Pancreas (tissue), 10 donors: ENCODE measurements at regions not wholly inside any gene's neighbourhood (a gene's known extent, or its start where the extent isn't known, plus 50 kb on each side); places are given as distances from the start of the nearest gene placed in this dataset.

Source experiments
- ATAC-seq, 4 donors: fragments of 200-7000 bp; cut with Tn5 transposase; one replicate each; pipeline versions ENCODE4 v1.8.0 to v1.9.1; 2020; ENCODE audit warnings: mild to moderate bottlenecking in 4 of 4, moderate library complexity in 4 of 4
- DNase-seq, 6 donors: peaks; one replicate each; pipeline ENCODE4 v3.0.0-alpha.2; 2020
- FAIRE-seq: peaks from 2 replicates; lab custom pipeline; 2012; peaks lifted over from hg19 to GRCh38; lab: Jason Lieb, UNC
- H3K27ac ChIP-seq, 4 donors: fragments of 200-600 bp; sonication (generic); 1 replicate in 3 of 4; 2 replicates in 1 of 4; pipeline versions ENCODE4 v1.5.0 to v1.8.0; 2020
- H3K27me3 ChIP-seq, 4 donors: fragments of 200-600 bp; one replicate each; pipeline ENCODE4 v1.8.0; 2021
- H3K36me3 ChIP-seq, 3 donors: fragments of 200-600 bp; sonication (generic) in 1 of 3; one replicate each; pipeline versions ENCODE4 v1.5.0 to v1.8.0; 2020 to 2021
- H3K4me1 ChIP-seq, 3 donors: fragments of 200-600 bp; one replicate each; pipeline ENCODE4 v1.8.0; 2021
- H3K4me3 ChIP-seq, 4 donors: fragments of 200-600 bp; sonication (generic) in 2 of 4; one replicate each; pipeline versions ENCODE4 v1.5.0 to v1.8.0; 2020 to 2021
- H3K9me3 ChIP-seq, 4 donors: fragments of 200-600 bp; one replicate each; pipeline ENCODE4 v1.8.0; 2021
- CTCF ChIP-seq, 4 donors: fragments of 200-600 bp; sonication (generic) in 3 of 4; IDR thresholded peaks; one replicate each; pipeline versions ENCODE4 v1.5.0 to v1.8.0; 2021; ENCODE audit warnings: antibody characterized with exemption in 4 of 4
- WGBS, 2 donors: extraction: QIAGEN DNeasy Blood & Tissue Kit; methylation state at CpG; one replicate each; pipeline ENCODE4 v1.1.7; 2013; 5-methylcytosine and 5-hydroxymethylcytosine counted together
- intact Hi-C, 3 donors: fragments of 100-400 bp; cut with DNase I; formaldehyde crosslinking; loops; one replicate each; pipeline versions ENCODE4 v1.11.1 to v1.14.2; 2022
- donor health status: healthy with polysubstance abuse.
- donor health status: DM: no; HTN: no; CAD: no; lungs with moderate emphysema.
- donor health status: DM: no; HTN: no; CAD: no.
- donor health status: control.
- donor health status: control.
- donor health status: Bipolar disorder and iron deficiency.
- donor health status: DM: yes; HTN: yes; CAD: no.
- donor health status: DM: no; HTN: no; CAD: no.
- donor health status: DM: no; HTN: no; CAD: no.
- donor health status: DM: yes; HTN: yes; CAD: no.

- no peak for ATAC-seq
- H3K9me3 ChIP-seq = no peaks in the 10 kb centered on the region
- H3K4me1 ChIP-seq = no peaks in the 10 kb centered on the region
- no peak overlapping the region for H3K27ac ChIP-seq
- H3K36me3 ChIP-seq = no peaks in the 10 kb centered on the region
- TF ChIP-seq CTCF (IDR thresholded peaks at IDR 0.05) = no peak
- H3K4me3 ChIP-seq = no peak overlapping the region
- no peak for FAIRE-seq
- DNase-seq = no peak
- WGBS, 2 donors = 52 to 61% methylated on average over 2 of the region's 2 CpGs
- intact Hi-C loops = no loop called here
- no peaks in the 10 kb centered on the region for H3K27me3 ChIP-seq
Measured at GRCh38 chr2:107380912-107381311, 445.8 kb upstream of the RGPD4 start.

GRCh38 chr2:107383691-107384090, 443.0 kb upstream of the RGPD4 start:
- DNase-seq = no peak
- Histone ChIP-seq H3K4me3 (no peak overlapping the region), H3K27me3 (no peaks in the 10 kb centered on the region), H3K9me3 (no peaks in the 10 kb centered on the region), H3K36me3 (no peaks in the 10 kb centered on the region), H3K4me1 (no peaks in the 10 kb centered on the region), H3K27ac (no peak overlapping the region)
- WGBS, 2 donors = 61 to 67% methylated on average over 4 of the region's 4 CpGs
- ATAC-seq = no peak
- TF ChIP-seq CTCF (IDR thresholded peaks at IDR 0.05) = no peak
- intact Hi-C loops = no loop called here
- FAIRE-seq = no peak

- Histone ChIP-seq H3K4me1 (no peaks in the 10 kb centered on the region), H3K27ac (no peak overlapping the region), H3K9me3 (no peaks in the 10 kb centered on the region), H3K4me3 (no peak overlapping the region), H3K36me3 (no peaks in the 10 kb centered on the region), H3K27me3 (no peaks in the 10 kb centered on the region)
- ATAC-seq (no peak), FAIRE-seq (no peak), DNase-seq (no peak)
- TF ChIP-seq CTCF (IDR thresholded peaks at IDR 0.05) = no peak
- intact Hi-C loops = no loop called here
- 38 to 45% methylated on average over 2 of the region's 2 CpGs for WGBS, 2 donors
Measured at GRCh38 chr2:107384422-107384821, 442.3 kb upstream of the RGPD4 start.

GRCh38 chr2:107385921-107386320, 440.8 kb upstream of the RGPD4 start:
- Histone ChIP-seq H3K27ac (no peak overlapping the region), H3K4me3 (no peak overlapping the region), H3K4me1 (no peaks in the 10 kb centered on the region), H3K27me3 (no peaks in the 10 kb centered on the region), H3K9me3 (no peaks in the 10 kb centered on the region), H3K36me3 (no peaks in the 10 kb centered on the region)
- no peak for ATAC-seq
- WGBS, 2 donors = 35 to 45% methylated on average over 1 of the region's 1 CpG
- intact Hi-C loops = no loop called here
- no peak for TF ChIP-seq CTCF (IDR thresholded peaks at IDR 0.05)
- FAIRE-seq = no peak
- no peak for DNase-seq

- H3K36me3 ChIP-seq = no peaks in the 10 kb centered on the region
- no peaks in the 10 kb centered on the region for H3K9me3 ChIP-seq
- intact Hi-C loops = no loop called here
- no peak for ATAC-seq
- H3K4me1 ChIP-seq = no peaks in the 10 kb centered on the region
- no peaks in the 10 kb centered on the region for H3K27me3 ChIP-seq
- H3K27ac ChIP-seq = no peak overlapping the region
- no peak for FAIRE-seq
- WGBS, 2 donors = 87 to 93% methylated on average over 32 of the region's 32 CpGs
- no peak for TF ChIP-seq CTCF (IDR thresholded peaks at IDR 0.05)
- DNase-seq = peak in 2 of 6 donors; percentile 51 to 54
- H3K4me3 ChIP-seq = no peak overlapping the region
Measured at GRCh38 chr2:107392241-107392704, 434.4 kb upstream of the RGPD4 start.
